HG03521 (cell line): ENCODE measurements at regions not wholly inside any gene's neighbourhood (a gene's known extent, or its start where the extent isn't known, plus 50 kb on each side); places are given as distances from the start of the nearest gene placed in this dataset.
"Not testable (repeated sequence)": the region's sequence is repeated elsewhere in the genome, so short reads cannot be mapped to it uniquely, and the experiment has no call there.

ENCODE experiments used
- ATAC-seq: cut with Tn5 transposase; IDR thresholded peaks from one replicate; pipeline ENCODE4 v1.9.1; 2021; ENCODE audit warnings: mild to moderate bottlenecking, moderate library complexity; ENCODE audit not compliant: unreplicated experiment

DNA sequence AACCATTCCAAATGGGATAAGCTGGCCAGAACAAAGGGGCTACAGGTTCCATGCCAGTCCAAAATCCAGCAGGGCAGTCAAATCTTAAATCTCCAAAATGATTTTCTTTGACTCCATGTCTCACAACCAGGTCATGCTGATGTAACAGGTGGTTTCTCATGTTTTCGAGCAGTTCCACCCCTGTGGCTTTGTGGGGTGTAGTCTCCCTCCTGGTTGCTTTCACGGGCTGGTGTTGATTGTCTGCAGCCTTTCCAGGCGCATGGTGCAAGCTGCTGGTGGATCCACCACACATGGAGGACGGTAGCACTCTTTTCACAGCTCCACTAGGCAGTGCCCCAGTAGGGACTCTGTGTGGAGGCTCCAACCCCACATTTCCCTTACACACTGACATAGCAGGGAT lies 425.5 kb upstream of the FTMT start:
- ATAC-seq: no peak

DNA sequence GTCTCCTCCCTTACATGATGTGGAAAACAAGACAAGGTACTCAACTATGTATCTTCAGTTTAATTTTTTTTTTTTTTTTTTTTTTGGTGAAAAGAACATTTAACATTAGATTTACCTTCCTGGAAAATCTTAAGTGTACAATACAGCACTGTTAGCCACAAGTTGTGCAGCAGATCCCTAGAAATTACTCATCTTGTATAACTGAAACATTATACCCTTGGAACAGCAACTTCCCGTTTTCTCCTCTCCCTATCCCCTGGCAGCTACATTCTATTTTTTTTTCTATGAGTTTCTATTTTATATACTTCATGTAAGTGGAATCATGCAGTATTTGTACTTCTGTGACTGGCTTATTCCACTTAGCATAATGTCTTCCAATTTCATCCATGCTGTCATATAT lies 421.9 kb upstream of the FTMT start:
- no peak for ATAC-seq

DNA sequence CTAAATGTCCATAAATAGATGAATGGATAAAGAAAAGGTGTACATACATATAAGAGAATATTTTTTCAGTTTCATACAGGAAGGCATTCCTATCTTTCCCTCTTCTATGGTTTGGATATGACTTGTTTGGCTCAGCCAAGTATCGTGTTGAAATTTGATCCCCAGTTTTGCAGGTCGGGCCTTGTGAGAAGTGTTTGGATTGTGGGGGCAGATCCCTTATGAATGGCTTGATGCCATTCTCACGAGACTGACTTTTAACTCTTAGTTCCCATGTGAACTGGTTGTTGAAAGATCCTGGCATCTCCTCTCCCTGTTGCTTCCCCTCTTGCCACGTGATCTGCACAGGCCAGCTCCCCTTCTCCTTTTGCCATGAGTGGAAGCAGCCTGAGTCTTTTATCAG lies 421.1 kb upstream of the FTMT start:
- no peak for ATAC-seq

DNA sequence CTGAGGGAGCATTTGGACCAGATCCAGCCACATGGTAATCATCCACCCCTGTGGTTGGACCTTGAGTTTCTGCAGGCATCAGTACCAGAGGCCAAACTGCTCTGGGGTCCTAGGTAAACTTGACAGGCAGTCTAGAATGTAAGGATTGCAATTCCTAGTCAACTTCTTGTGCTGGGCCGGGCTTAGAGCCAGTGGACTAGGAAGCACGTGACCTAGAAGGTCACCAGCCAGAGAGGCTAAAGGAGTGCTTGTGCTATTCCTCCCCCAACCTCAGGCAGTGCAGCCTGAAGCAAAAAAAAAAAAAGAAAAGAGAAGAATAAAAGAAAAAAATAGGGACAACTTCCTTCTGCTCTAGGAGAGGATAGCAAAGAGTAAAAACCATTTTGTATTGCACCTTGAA lies 406.2 kb upstream of the FTMT start:
- ATAC-seq: no peak

DNA sequence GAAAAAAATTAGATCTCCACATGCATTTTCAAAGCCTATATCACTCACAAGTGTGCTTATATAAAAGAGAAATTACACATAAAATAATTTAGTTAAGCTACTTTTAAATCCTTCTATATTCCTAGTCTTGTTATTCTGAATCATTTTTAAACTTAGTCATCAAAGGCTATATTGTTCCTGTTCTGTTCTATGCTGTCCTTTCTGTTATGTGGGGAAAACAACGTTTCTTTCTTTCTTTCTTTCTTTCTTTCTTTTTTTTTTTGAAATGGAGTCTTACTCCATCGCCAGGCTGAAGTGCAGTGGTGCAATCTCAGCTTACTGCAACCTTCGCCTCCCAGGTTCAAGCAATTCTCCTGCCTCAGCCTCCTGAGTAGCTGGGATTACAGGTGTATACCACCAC lies 389.2 kb upstream of the FTMT start:
- no peak for ATAC-seq

DNA sequence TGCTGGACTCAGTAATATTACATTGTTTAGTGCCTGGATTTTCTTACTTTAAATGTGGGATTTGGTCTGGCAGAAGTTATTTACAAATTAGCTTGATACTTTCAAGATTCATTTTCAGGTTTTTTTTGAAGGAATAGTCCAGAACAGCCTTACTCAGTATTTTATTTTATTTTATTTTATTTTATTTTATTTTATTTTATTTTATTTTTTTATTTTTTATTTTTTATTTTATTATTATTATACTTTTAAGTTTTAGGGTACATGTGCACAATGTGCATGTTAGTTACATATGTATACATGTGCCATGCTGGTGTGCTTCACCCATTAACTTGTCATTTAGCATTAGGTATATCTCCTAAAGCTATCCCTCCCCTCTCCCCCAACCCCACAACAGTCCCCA lies 380.5 kb upstream of the FTMT start:
- not testable (repeated sequence) for ATAC-seq

DNA sequence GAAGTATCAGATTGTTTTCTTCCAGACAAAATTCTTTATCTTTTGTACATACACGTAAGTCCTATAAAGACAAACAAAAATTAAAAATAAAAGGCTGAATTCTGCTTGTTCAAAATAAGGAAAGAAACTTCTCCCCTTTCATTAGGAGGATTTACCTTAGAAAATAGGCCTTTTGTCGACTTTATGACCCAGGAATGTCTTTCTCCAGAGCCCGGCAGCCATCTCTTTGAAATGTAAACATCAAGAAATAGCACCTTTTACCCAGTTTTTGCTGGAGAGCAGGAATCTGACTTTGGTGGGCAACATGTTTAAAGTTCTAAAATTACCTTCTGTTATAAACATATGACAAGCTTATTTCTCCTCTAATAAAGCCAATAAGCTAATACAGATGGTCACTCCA lies 373.0 kb upstream of the FTMT start:
- ATAC-seq: no peak

DNA sequence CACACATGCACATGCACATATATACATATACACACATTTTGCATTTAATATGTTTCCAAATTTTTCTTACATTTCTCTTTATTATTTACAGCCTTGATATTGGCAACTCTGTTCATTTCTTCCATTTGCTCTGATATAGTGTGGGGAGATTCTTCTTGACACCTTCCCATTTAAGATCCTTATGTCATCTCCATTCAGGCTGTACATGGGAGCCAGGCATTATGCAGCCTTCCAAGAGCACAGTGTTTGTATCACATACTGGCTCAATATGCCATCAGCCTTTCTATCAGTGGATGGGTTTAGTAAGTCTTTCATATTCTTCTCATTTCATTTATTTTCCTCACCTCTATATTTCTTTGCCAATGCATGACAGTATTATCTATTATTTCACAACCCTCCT lies 372.3 kb upstream of the FTMT start:
- ATAC-seq: no peak

DNA sequence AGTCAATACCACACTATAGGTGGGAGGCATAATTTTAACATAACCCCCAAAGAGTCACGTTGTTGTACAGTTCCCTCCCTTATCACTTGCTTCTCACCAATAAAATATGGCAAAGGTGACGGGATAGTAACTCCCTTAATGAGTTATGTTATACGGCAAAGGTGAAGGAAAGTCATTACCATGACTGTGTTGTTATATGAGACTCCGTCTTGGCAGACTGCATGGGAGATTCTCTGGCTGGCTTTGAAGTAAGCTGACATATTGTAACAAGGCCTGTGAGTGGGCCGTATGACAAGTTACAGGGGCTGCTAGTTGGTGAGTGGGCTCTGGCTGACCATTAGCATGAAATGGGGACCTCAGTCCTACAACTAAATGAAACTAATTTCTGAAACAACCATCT lies 366.4 kb upstream of the FTMT start:
- ATAC-seq: no peak

DNA sequence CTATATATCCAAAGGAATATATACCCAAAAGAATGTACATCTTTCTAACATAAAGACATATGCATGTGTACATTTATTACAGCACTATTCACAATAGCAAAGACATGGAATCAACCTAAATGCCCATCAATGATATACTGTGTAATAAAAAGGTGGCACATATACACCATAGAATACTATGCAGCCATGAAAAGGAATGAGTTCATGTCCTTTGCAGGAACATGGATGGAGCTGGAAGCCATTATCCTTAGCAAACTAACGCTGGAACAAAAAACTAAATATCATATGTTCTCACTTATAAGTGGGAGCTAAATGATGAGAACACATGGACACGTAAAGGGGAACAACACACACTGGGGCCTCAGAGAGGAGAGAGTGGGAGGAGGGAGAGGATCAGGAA lies 365.7 kb upstream of the FTMT start:
- not testable (repeated sequence) for ATAC-seq

DNA sequence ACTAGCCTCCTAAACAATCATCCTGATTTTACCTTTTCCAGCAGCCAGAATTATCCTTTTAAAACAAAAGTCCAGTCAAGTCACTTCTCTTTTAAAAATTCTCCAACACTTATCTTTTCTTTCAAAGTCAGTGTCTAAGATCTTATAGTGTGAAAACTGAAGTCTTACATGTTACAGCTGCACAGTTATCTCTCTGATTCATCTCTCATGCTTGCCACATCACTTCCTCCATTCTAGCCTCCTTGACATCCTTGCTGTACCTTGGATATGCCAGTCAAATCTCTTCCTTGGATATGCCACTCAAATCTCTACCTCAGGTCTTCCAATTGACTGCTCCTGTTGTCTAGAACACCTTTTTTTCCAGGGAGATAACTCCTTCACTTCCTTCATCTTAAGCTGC lies 361.7 kb upstream of the FTMT start:
- ATAC-seq: no peak

DNA sequence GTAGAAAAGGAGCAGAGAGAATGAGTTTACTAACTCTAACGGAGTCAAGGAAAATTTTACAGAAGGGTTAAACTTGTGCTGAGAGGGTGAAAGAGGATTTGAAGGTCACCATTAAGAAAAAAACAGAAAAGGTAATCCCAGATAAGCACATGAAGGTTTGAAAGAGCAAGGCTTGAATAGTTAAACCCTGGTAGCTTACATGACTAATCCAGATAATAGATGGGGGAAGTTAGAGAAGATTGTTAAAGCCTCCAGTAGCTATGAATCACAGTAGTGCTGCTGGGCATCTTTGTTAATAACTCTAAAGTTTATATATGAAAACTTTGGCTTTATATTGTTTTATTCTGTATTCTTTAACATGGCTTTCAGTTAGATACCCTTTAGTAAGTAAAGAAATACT lies 354.5 kb upstream of the FTMT start:
- no peak for ATAC-seq

DNA sequence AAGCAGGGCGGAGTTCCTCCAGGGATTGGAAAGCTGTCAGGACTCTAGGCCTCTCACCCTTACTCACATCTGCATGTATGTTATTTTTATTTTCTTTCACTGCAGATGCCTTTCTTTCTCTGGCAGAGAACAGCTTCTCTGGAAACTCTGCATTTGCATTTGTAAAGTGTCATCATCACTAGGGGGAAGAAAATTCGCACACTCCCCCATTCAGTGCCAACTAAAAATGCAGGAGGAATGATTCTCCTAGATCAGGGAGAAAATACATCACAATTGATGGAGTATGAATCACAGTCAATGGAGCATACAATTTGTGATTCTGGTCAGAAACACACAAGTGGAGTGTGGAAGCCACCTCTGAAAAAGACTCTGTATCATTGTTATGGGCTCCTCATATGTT lies 351.4 kb upstream of the FTMT start:
- no peak for ATAC-seq

DNA sequence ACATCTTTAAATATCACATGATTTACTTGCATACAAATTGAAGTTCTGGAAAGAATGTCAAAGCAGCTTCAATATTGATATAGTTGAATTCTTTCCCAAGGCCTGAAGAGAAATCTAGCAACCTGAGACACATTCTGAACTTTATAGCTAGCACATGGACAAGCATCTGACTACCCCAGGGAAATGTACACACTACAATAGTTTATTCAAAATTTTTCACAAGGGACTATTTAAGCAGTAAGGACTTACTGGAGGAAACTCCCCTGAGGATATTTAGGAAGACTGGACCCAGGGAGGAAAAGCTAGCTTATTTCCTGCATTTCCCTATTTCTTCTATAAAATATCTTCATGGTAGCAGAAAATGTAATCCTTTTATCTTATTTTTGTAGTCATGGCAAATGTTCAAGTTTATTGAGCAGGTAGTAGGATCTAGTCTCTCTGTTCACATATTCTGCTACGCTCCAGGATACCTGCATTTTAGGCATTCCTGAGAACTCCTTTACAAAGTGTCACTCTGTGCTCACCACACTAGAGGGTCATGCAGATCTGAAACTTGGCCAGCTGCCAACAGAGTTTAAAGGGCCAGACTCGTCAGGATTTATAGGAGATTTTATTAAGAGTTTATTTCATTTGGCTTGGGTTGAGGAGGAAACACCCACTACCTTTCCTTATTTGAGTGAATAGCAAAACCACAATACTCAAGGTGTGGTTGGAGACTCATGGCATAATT lies 348.4 kb upstream of the FTMT start:
- no peak for ATAC-seq

DNA sequence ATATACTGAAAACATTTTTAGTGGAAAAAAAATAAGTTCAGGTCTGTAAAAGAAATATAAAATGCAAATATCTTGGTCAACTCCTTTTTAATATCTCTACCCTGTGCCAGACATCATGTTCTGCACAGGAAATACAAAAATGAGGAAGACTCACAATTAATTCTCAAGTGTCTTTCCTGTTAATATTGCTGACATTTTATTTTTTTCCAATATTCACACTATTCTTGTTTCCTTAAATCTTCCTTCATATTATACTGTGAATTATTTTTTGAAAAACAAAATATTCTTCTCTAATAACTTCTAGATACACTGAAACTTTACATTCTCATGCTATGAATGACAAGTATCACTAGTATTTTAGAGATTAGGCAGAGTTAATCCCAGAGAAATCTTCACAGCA lies 334.7 kb upstream of the FTMT start:
- no peak for ATAC-seq

DNA sequence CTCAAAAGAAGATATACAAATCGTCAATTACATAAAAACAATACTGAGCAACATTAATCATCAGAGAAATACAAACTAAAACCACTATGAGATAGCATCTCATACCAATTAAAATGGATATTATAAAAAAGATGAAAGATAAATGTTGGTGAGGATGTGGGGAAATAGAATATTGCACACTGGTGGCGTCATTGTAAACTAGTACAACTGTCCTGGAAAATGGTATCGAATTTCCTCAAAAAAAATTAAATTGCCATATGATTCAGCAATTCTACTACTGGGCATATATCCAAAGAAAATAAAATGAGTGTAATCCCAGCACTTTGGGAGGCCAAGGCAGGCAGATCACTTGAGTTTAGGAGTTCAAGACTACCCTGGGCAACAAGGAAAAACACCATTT lies 326.0 kb upstream of the FTMT start:
- ATAC-seq: no peak

DNA sequence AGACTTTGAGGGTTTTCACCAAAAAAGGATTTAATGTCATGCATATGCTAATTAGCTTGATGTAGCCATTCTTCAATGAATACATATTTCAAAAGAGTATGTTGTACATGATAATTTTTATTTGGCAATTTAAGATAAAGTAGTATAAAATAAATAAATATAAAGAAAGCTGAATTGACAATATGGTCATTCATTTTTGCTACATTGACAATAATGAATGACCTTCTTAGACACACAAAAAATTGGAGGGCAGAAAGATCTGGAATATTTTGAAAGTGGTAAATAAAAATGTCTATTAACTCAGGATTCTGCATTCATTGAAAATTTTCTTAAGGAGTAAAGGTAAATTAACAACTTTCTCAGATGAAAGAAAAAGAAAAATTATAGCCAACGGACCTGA lies 324.8 kb upstream of the FTMT start:
- no peak for ATAC-seq

DNA sequence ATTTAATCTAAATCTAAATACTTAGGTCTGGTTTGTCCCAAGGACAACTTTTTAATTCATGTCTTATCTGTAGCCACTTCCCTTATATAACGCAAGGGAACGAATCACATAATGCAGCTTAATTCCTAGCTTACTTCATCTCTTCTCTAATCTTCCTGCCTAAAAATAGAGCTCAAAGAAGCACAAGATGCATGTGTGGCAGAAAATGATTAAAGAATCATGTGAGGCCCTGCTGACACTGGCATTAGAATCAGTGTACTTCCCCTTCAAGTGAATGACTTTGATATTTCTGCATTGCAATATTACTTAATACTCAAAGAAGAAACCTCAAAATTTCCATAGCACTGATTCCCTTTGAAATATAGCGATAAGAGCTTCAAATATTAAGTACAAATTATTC lies 317.9 kb upstream of the FTMT start:
- ATAC-seq: no peak

DNA sequence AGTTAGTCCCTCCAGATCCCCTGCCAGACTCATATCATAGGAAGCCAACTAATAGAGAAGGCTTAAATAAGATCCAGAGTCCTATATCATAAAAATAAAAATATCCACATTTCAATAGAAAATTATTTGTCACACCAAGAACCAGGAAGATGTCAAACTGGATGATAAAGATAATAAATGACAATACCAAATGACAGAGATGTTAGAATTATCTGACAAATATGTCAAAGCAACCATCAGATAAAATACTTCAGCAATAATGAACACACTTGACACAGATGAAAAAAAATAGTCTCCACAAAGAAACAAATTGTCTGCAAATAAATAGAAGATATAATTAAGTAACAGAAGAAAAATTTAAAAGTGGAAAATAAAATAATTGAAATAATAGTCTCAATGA lies 300.7 kb upstream of the FTMT start:
- no peak for ATAC-seq

DNA sequence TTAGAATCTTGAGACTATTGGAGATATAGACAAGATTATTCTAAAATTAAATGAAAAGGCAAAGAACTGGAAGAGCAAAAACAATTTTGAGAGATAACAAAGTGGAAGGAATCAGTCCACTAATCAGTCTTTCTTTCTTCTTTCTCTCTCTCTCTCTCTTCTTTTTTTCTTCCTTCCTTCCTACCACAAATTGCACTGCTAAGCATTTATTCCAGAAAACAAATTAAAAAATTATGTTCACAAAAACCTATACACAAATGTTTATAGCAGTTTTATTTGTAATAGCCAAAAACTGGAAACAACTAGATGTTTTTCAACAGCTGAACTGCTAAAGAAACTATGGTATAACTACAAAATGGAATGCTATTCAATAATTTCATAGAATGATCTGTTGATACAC lies 291.9 kb upstream of the FTMT start:
- ATAC-seq: no peak

DNA sequence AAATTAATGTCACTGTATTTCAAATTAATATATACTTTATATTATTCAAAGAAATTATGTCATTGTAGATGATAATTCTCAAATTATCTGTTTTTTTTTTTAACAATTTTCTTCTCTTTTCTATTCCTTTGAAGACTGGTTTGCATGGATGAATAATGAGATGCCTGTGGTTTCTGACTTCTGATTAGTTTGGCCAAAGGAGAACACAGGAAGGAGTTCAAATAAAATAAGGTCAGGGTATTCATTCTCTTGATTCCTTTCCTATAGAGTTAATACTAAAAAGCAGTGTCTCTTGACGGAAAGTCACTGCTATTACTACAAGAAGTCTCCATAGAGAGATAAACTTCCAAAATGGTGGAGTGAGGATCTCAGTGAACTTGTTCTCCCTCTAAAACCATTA lies 279.6 kb upstream of the FTMT start:
- no peak for ATAC-seq

DNA sequence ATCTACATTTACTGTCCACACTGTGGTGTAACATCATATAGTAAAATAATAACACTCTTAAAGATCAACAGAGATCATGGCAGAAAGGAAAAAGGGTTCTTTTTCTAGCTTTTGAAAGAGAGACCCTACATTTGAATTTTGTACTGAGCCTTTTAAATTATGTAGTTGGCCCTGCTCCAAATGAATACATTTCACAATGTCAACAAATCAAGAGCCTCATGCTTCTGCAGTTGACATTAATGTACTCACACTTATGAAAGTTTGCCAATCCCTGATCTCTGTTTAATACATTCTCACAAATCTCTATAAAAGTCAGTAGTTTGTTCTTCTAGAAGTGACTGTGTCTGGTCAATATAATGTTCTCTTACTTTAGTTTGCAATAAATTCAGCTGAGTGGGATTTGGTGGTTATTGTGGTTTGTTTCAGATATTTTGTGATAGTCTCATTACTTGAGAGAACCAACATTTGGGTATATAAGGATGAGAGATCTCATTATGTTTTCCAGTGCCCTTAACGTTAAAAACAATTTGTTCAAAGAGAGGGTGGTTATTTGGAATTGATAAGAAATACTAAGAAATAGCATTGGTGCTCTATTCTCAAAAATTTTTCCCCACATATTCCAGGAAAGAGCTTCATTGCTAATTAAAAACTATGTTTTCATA lies 277.8 kb upstream of the FTMT start:
- no peak for ATAC-seq

DNA sequence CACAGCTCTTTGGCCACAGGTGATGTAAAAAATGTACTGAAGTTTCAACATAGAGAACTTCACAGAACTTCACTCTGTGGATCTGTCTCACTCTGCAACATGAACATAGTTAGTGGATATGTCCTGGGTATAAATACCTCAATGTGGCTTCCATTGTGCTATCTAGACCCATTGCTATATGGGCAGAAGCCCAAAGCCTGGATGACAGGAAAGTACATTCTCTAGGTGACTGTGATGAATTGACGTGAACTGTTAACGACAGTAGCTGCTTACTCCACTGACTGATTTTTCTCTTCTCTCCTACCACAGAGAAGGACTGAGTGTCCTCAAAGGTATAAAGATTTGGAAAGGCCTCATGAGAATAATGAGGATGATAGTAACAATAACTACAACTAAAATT lies 270.1 kb upstream of the FTMT start:
- ATAC-seq: no peak
